ENCODE measurements at regions not wholly inside any gene's neighbourhood (a gene's known extent, or its start where the extent isn't known, plus 50 kb on each side); places are given as distances from the start of the nearest gene placed in this dataset.

DNA sequence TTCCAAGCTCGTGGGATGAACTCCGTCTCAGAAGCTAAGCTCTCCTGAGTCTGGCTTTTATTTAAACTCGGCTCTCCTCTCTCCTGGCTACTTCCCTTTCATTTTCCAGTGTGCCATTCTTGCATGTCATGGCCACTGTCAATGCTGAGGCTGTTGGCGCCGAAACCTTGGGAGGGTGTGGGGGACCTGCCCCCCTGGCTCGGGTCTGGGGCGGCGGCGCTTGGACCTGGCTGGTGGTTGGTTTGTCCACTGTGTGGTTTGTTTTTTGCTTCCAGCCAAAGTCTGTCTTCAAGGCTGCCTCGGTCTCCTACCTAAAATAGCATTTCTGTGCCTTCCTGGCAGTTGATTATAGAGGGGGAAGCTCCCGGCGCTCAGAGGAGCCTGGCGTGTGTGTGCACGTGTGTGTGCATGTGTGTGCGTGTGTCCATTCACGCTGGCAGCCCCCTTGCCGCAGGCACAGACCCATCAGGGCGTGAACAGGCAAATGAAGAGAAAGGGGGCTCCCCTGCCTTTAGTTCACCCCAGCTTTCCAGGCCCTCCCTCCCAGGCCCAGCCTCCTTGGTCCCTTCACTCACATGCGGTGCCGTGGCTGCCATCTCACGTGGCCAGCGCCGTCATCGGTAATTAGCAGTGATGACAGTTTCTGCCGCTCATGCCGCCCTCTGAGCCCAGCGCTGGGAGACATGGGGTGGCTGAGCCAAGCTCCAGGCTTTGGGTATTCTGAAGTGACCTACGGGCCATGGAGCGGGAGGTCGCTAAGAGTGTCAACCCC lies 179.9 kb downstream of the SEC14L1 start:
- no peak for TF ChIP-seq ZFX (IDR thresholded peaks at IDR 0.05)
- no peak overlapping the region for H3K27ac ChIP-seq

DNA sequence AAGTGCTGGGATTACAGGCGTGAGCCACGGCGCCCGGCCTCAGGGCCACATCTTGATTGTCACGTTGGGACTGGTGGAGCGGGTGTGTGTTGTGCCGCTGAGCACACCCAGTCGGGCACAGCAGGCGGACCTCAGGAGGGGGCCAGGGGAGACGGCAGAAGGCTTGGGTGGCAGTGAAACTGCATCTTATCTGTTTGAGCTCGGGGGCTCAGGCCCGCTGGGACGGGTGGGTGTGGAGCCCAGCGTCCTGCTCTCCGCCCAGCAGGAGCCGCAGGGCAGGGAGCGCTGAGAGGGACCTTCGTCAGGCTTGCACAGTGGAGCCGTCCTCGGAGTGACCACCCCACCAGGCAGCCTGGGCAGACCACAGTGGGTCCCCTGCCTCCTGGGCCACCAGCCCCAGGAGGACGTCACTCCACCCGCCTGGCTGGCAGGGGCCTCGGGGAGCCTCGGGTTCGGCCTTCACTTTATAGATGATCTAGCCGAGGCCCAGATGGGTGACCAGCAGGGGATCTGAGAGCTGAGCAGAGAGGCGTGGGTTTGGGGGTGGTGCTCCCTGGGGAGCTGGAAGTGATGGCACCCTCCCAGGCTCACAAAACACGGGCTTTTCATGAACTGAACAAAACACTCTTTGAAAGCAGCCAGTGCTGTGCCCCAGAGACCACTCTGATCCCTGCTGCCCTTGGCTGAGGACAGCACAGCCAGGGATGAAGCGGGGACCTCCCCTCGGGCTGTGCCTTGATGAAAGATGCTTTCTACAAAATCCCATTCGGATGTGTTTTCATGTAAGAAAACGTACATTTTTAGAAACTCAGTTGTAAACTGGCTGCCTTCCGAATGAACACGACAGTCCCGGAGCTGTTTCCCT lies 181.1 kb downstream of the SEC14L1 start:
- TF ChIP-seq ZFX (IDR thresholded peaks at IDR 0.05): no peak
- TF ChIP-seq, protein P1, sequence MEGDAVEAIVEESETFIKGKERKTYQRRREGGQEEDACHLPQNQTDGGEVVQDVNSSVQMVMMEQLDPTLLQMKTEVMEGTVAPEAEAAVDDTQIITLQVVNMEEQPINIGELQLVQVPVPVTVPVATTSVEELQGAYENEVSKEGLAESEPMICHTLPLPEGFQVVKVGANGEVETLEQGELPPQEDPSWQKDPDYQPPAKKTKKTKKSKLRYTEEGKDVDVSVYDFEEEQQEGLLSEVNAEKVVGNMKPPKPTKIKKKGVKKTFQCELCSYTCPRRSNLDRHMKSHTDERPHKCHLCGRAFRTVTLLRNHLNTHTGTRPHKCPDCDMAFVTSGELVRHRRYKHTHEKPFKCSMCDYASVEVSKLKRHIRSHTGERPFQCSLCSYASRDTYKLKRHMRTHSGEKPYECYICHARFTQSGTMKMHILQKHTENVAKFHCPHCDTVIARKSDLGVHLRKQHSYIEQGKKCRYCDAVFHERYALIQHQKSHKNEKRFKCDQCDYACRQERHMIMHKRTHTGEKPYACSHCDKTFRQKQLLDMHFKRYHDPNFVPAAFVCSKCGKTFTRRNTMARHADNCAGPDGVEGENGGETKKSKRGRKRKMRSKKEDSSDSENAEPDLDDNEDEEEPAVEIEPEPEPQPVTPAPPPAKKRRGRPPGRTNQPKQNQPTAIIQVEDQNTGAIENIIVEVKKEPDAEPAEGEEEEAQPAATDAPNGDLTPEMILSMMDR (conservative IDR thresholded peaks at IDR 0.05): no peak
- H3K27ac ChIP-seq: no peak overlapping the region

DNA sequence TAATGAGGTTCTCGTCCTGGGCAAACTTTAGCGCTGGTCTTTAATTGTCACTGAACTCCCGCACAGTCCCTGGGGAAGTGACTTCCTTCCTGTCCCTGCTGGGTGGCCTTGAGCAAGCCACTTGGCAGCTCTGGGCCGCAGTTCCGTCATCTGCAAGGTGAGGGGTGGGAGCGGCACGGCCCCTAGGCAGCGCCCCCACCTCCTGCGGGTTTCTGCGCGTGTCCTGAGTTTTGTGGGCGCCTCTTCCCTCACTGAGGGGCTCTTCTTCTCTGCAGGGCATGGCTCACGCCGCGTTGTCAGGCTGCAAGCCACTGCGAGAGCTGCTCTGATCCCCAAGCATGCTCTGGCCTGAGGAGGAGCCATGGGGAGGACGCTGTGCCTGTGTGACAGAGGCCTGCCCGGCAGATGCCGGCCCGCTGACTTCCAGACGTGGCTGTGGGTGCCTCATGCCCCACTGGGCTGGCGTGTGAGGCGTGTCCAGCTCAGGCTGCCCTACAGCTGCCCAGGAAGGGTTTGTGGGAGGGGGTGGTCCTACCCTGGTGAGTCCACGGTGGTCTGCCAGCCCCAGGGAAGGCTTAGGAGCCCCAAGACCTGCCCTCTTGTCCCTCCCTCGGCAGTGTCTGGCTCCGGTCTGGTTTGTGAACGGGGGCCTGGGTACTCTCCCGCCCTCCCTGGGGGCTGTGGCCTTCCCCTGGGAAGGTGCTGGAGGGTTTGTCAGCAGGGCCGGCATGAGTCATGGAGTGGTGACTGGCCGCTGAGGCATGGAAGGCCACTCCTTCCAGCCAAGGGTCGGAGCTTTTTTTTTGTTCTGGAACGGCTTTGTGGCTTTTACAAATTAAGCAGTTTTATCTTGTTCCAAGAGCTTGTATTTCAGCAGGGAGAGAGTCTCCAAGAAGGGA lies 182.0 kb downstream of the SEC14L1 start:
- TF ChIP-seq ZFX (IDR thresholded peaks at IDR 0.05): no peak
- TF ChIP-seq, protein P1 (conservative IDR thresholded peaks at IDR 0.05): no peak
- H3K27ac ChIP-seq: no peak overlapping the region

DNA sequence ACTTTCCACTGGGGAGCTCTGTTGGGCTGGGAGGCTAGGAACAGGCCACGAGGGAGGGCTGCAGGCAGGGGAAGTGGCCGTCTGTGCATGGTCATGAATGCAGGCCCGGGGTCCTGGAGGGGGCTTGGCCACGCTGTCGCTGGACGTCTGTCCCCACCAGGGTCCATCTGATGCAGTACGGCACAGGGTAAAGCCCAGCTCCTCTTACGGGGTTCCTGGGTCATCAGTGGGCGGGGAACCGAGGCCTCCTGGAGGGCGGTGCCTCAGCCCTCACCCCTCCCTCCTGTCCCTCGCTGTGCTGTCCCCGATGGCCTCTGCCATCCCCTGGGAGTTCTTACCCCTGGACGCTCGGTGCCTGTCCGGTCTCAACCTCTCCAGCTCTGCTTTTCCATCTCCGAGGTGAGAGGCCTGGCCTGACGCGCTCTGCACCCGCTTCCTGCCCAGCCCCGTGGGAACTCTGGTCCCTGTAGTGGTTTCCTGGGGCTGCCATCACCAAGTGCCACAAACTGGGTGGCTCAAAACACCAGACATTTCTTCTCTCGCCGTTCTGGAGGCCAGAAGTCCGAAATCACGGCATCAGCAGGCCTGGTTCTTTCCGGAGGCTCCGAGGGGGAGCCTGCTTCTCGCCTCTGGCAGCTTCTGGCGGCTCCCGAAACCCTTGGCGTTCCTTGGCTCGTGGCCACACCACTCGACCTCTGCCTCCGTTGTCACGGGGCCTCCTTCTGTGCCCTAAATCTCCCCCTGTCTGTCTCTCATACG lies 182.8 kb downstream of the SEC14L1 start:
- no peak overlapping the region for H3K27ac ChIP-seq
- TF ChIP-seq, protein P1 (conservative IDR thresholded peaks at IDR 0.05): no peak
- TF ChIP-seq ZFX (IDR thresholded peaks at IDR 0.05): no peak

DNA sequence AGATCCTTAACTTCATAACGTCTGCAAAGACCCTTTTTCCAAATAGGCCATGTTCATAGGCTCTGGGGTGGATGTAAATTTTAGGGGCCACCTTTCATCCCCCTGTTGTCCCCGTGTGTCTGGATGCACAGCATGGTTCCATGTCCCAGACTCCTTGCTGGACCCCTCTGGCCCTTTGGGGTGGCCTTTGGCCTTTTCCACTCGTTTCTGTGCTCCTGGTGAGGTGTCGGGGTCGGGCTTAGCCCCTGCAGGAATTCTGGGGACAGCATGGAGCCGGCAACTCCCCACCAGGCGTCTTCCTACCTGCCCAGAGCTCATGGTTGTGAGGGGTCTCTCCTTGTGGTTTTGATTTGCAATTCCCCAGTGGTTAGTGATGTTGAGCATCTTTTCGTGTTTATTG lies 183.5 kb downstream of the SEC14L1 start:
- TF ChIP-seq, protein P1 (conservative IDR thresholded peaks at IDR 0.05): no peak
- TF ChIP-seq ZFX (IDR thresholded peaks at IDR 0.05): no peak
- H3K27ac ChIP-seq: no peak overlapping the region

DNA sequence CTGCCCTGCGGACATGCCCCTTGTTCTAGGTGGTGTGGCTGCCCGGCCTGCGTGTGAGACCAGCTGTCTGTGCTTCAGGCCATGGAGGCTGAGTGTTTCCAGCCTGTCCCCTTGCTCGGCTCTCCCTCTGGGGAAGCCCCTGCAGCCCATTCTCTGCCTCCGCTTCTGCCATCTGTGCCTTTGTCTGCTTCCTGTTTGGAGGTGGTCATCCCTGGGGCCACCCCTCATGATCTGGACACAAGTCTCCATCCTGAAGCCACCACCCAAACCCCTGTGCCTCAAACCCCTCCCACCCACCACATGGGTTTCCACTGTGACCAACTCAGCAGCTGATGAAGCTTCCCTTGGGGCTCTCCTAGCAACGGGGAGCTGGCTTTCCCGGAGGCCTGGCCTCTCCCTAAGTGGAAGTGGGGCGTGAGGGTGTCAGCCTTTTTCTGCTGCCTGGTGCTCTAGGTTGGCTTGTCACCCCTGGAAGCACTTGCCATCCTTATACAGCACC lies 184.9 kb downstream of the SEC14L1 start:
- H3K27ac ChIP-seq: peak overlapping the region; percentile 34
- TF ChIP-seq ZFX (IDR thresholded peaks at IDR 0.05): no peak
- TF ChIP-seq, protein P1 (conservative IDR thresholded peaks at IDR 0.05): no peak

Measured in C4-2B (cell line).